Small intestine (tissue), 7 donors: ENCODE measurements at regions not wholly inside any gene's neighbourhood (a gene's known extent, or its start where the extent isn't known, plus 50 kb on each side); places are given as distances from the start of the nearest gene placed in this dataset.
A peak's percentile ranks its signal among the peaks of the same experiment; 100 is the strongest.

Experiments
- DNase-seq, 2 donors: peaks; one replicate each; pipeline versions ENCODE4 v3.0.0 to v3.0.0-alpha.2; 2013
- FAIRE-seq: peaks from 2 replicates; lab custom pipeline; 2012; peaks lifted over from hg19 to GRCh38; lab: Jason Lieb, UNC
- H3K27ac ChIP-seq, 3 donors: one replicate each; pipeline ENCODE4 v1.5.1; 2013; ENCODE audit warnings: low read length in 2 of 3, mild to moderate bottlenecking in 2 of 3, control low read depth in 1 of 3, inconsistent platforms in 1 of 3, low read depth in 1 of 3, moderate library complexity in 1 of 3
- H3K27me3 ChIP-seq, 3 donors: one replicate each; pipeline ENCODE4 v1.6.1; 2013; ENCODE audit warnings: low read length in 3 of 3, inconsistent platforms in 1 of 3; ENCODE audit not compliant: control insufficient read depth in 3 of 3, insufficient read depth in 3 of 3
- H3K36me3 ChIP-seq, 3 donors: one replicate each; pipeline ENCODE4 v1.6.1; 2013; ENCODE audit warnings: low read length in 3 of 3, inconsistent platforms in 1 of 3, low read depth in 1 of 3, mild to moderate bottlenecking in 1 of 3, moderate library complexity in 1 of 3; ENCODE audit not compliant: control insufficient read depth in 3 of 3, insufficient read depth in 2 of 3
- H3K4me1 ChIP-seq, 3 donors: one replicate each; pipeline ENCODE4 v1.6.1; 2013; ENCODE audit warnings: low read length in 2 of 3, inconsistent platforms in 1 of 3, low read depth in 1 of 3, mild to moderate bottlenecking in 1 of 3, moderate library complexity in 1 of 3; ENCODE audit not compliant: control insufficient read depth in 3 of 3, insufficient read depth in 2 of 3
- H3K4me3 ChIP-seq, 3 donors: one replicate each; pipeline ENCODE4 v1.5.1; 2013; ENCODE audit warnings: low read length in 3 of 3, control low read depth in 1 of 3, inconsistent platforms in 1 of 3, low read depth in 1 of 3, mild to moderate bottlenecking in 1 of 3, moderate library complexity in 1 of 3
- H3K9me3 ChIP-seq, 2 donors: one replicate each; pipeline ENCODE4 v1.6.1; 2013; ENCODE audit warnings: low read depth in 1 of 2, low read length in 1 of 2; ENCODE audit not compliant: control insufficient read depth in 2 of 2, insufficient read depth in 1 of 2
- WGBS, 3 donors: extraction: QIAGEN DNeasy Blood & Tissue Kit; methylation state at CpG; one replicate each; pipeline ENCODE4 v1.1.7; 2013; 5-methylcytosine and 5-hydroxymethylcytosine counted together
- donor health status: healthy with polysubstance abuse.
- donor health status: control.
- donor health status: control.
- donor health status: Bipolar disorder and iron deficiency.
- donor health status: healthy.

GRCh38 chr14:53855127-53855526, 101.5 kb downstream of the BMP4 start:
- DNase-seq (peak; percentile 44 to 83), FAIRE-seq (no peak)
- H3K27ac ChIP-seq, result no peak overlapping the region
- H3K36me3 ChIP-seq, result no peaks in the 10 kb centered on the region
- H3K9me3 ChIP-seq, result peaks cover 0 to 4% of the 10 kb centered on the region in 2 donors
- H3K4me3 ChIP-seq, result no peak overlapping the region
- H3K27me3 ChIP-seq, result no peaks in the 10 kb centered on the region
- peaks cover 0 to 31% (median 1%) of the 10 kb centered on the region in 3 donors for H3K4me1 ChIP-seq

GRCh38 chr14:53851394-53852090, 105.1 kb downstream of the BMP4 start:
- WGBS, 3 donors, result 73 to 85% (median 79%) methylated on average over 6 of the region's 6 CpGs
- H3K9me3 ChIP-seq, result peaks cover 0 to 4% of the 10 kb centered on the region in 2 donors
- no peaks in the 10 kb centered on the region for H3K27me3 ChIP-seq
- no peaks in the 10 kb centered on the region for H3K36me3 ChIP-seq
- DNase-seq, result peak in 1 of 2 donors; percentile 36
- peak overlapping the region in 1 of 3 donors; percentile 54 for H3K27ac ChIP-seq
- no peak for FAIRE-seq
- H3K4me3 ChIP-seq, result no peak overlapping the region
- H3K4me1 ChIP-seq, result peaks cover 0 to 16% (median 1%) of the 10 kb centered on the region in 3 donors

- no peak overlapping the region for H3K4me3 ChIP-seq
- no peaks in the 10 kb centered on the region for H3K27me3 ChIP-seq
- H3K4me1 ChIP-seq, result peaks cover 0 to 23% (median 1%) of the 10 kb centered on the region in 3 donors
- H3K27ac ChIP-seq, result peak overlapping the region in 1 of 3 donors; percentile 54
- FAIRE-seq, result no peak
- DNase-seq, result peak in 1 of 2 donors; percentile 46
- H3K36me3 ChIP-seq, result no peaks in the 10 kb centered on the region
- peaks cover 0 to 3% of the 10 kb centered on the region in 2 donors for H3K9me3 ChIP-seq
- 34 to 56% (median 44%) methylated on average over 4 of the region's 4 CpGs for WGBS, 3 donors
These were observed 105.8 kb downstream of the BMP4 start for GRCh38 chr14:53850714-53851296.

DNA sequence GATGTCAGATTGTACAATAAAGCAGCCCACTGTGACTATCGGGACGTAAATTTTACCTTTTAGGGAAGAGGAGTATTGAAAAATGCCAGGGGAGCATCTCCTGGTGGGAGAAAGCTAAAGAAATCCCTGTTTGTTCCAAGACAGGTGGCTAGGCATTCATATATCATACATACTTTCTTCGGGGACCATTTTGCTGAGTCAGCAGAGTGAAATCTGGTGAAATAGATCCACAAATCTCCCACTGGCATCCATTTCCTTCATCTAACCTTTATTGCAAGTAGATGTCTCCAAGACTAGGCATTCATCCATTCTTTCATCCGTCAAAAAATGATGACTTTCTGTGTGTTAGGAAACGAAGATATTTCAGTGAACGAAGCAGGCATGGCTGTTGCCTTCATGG, 107.1 kb downstream of the BMP4 start:
- Histone ChIP-seq H3K4me1 (peaks cover 0 to 24% (median 0%) of the 10 kb centered on the region in 3 donors), H3K27ac (no peak overlapping the region), H3K4me3 (no peak overlapping the region), H3K9me3 (no peaks in the 10 kb centered on the region), H3K27me3 (no peaks in the 10 kb centered on the region), H3K36me3 (no peaks in the 10 kb centered on the region)
- DNase-seq, result no peak
- FAIRE-seq, result no peak
- 86 to 94% (median 90%) methylated on average over 6 of the region's 6 CpGs for WGBS, 3 donors

DNA sequence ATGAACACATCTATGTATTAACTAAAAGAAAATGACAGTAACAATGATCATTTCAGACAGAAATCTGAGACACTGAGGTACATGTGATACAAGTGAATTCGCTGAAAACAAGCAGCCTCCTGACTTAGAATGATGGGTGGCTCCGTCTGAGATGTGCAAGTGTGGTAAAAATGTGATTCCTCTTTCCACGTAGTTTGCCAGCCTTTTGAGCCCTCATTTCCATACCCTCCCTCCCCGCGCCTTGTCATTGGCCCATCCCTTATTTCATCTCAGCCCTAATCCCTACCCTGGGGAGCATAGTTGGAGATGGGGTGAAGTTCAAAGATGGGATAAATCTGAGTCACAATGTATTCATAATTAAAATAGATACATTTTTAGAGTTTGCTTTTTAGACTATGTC, 107.8 kb downstream of the BMP4 start:
- Histone ChIP-seq H3K27me3 (no peaks in the 10 kb centered on the region), H3K4me1 (peaks cover 0 to 24% (median 0%) of the 10 kb centered on the region in 3 donors), H3K9me3 (no peaks in the 10 kb centered on the region), H3K4me3 (no peak overlapping the region), H3K27ac (no peak overlapping the region), H3K36me3 (no peaks in the 10 kb centered on the region)
- FAIRE-seq, result no peak
- DNase-seq, result no peak
- 84 to 90% (median 88%) methylated on average over 5 of the region's 5 CpGs for WGBS, 3 donors

GRCh38 chr14:53847881-53848280, 108.7 kb downstream of the BMP4 start:
- Histone ChIP-seq H3K4me1 (peaks cover 0 to 24% (median 0%) of the 10 kb centered on the region in 3 donors), H3K4me3 (no peak overlapping the region), H3K9me3 (no peaks in the 10 kb centered on the region), H3K36me3 (no peaks in the 10 kb centered on the region), H3K27ac (no peak overlapping the region), H3K27me3 (no peaks in the 10 kb centered on the region)
- FAIRE-seq (no peak), DNase-seq (no peak)
- WGBS, 3 donors, result 88 to 93% (median 90%) methylated on average over 7 of the region's 7 CpGs

DNA sequence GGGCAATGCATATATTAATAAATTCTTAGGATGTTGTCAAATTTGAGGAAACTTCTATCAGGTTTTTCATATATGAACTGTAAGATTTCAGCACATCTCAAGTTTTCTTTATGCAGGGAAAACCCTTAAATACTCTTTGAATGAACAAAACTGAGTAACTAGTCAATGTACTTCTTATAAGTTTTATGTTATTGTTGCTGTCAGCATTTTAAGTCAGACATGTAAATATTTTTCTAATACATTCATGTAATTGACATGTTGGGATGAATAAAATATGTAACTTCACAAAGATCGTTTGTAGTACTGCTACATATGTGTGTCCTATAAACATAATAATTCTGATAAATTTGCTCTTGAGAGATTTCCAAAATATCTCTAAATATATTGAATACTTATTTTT, 109.6 kb downstream of the BMP4 start:
- no peaks in the 10 kb centered on the region for H3K9me3 ChIP-seq
- peaks cover 0 to 23% (median 0%) of the 10 kb centered on the region in 3 donors for H3K4me1 ChIP-seq
- H3K27me3 ChIP-seq, result no peaks in the 10 kb centered on the region
- WGBS, 3 donors, result 71 to 85% (median 78%) methylated on average over 1 of the region's 1 CpG
- no peak overlapping the region for H3K4me3 ChIP-seq
- no peaks in the 10 kb centered on the region for H3K36me3 ChIP-seq
- FAIRE-seq (no peak), DNase-seq (no peak)
- no peak overlapping the region for H3K27ac ChIP-seq

DNA sequence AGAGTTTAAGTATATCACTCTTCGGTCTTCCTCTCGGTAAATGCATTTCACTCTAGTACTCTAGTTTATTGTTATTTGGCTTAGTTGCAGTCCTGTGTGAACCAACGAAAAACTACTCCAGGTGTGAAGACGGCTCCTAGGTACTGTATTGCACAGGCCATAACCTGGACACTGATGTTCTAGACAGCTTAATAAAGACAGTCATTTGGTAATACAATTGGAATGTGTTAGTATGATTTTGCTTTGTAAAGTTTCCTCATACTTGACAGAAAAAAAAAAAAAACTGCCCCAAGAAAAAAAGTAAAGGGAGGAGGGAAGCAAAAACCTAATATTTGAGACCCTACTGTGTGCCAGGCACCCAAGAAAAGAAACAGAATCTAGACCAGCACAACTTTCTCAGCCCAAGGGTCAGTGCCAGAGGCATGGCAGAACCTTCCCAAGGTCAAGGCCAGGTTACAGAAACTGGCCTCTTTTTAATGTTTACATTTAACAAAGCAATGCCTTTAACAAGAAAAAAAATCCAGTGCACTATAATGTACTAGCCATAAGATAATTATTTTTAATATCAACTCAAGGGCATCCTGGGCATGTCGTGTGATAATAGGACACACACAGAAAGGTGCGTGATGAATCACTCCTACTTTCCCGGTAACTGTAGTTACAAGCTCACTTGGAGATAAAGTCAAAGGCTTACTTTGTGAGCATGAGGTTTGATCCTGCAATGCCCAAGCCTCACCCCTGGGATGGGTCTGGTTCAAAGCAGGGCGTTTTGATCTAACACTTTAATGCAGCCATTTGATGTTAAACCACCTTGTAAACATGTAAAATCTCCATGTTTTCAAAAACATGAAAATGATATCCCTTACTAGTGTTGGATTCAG, 110.6 kb downstream of the BMP4 start:
- DNase-seq (peak; percentile 47 to 56), FAIRE-seq (no peak)
- peaks cover 0 to 14% (median 0%) of the 10 kb centered on the region in 3 donors for H3K4me1 ChIP-seq
- no peak overlapping the region for H3K27ac ChIP-seq
- no peaks in the 10 kb centered on the region for H3K27me3 ChIP-seq
- no peak overlapping the region for H3K4me3 ChIP-seq
- WGBS, 3 donors, result 55 to 76% (median 56%) methylated on average over 8 of the region's 8 CpGs
- H3K36me3 ChIP-seq, result no peaks in the 10 kb centered on the region
- no peaks in the 10 kb centered on the region for H3K9me3 ChIP-seq
